ENCODE measurements at regions not wholly inside any gene's neighbourhood (a gene's known extent, or its start where the extent isn't known, plus 50 kb on each side); places are given as distances from the start of the nearest gene placed in this dataset.

DNA sequence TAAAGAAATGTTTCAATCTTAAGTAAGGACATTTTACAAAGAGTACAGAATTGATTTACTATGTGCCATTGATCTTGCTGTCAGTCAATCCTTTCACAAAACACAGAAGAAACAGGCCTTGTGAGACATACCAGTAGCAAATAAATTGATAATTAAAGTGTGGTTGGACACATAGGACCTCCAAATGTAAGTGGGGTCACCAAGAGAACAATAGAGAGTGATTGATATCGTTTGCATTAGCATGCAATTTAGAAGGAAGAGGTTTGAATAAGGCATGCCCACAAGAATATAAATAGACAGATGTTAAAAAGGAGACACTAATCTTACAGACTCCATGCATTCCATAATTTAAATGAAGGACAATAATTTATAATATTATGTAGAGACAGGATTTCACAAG is 1628.3 kb downstream of the PCDH9 start:
- no peak overlapping the region for H3K4me3 Mint-ChIP-seq
- H3K27me3 Mint-ChIP-seq (ENCODE audit: insufficient read depth): no peaks in the 10 kb centered on the region
- peaks cover 4% of the 10 kb centered on the region; the same call in 1 of the 2 replicates for H3K9me3 Mint-ChIP-seq
- H3K27ac Mint-ChIP-seq: no peak overlapping the region
- H3K4me1 Mint-ChIP-seq (ENCODE audit: low read depth): peaks cover 31% of the 10 kb centered on the region
- TF ChIP-seq, protein P1, sequence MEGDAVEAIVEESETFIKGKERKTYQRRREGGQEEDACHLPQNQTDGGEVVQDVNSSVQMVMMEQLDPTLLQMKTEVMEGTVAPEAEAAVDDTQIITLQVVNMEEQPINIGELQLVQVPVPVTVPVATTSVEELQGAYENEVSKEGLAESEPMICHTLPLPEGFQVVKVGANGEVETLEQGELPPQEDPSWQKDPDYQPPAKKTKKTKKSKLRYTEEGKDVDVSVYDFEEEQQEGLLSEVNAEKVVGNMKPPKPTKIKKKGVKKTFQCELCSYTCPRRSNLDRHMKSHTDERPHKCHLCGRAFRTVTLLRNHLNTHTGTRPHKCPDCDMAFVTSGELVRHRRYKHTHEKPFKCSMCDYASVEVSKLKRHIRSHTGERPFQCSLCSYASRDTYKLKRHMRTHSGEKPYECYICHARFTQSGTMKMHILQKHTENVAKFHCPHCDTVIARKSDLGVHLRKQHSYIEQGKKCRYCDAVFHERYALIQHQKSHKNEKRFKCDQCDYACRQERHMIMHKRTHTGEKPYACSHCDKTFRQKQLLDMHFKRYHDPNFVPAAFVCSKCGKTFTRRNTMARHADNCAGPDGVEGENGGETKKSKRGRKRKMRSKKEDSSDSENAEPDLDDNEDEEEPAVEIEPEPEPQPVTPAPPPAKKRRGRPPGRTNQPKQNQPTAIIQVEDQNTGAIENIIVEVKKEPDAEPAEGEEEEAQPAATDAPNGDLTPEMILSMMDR (IDR thresholded peaks at IDR 0.05): no peak
- DNase-seq: no peak
- peaks cover 4% of the 10 kb centered on the region for H3K36me3 Mint-ChIP-seq (ENCODE audit: low read depth)

DNA sequence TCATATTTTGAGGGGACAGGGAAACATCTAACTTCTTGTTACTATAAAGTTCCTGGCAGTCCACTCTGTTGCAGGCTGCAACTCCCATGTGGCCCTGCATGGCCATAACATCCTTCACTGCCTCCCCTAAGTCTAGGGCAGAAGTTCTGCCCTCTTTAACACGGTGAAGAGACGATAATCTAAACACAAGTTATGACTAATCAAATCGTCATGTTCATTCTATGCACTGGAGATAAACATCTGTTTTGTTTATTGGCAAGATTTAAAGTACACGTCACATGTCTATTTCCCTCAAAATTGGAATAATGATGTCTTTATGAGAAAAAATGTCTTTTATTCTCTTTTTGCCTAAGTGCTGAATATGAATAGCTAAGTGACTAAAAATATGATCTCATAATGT is 1629.4 kb downstream of the PCDH9 start:
- Mint-ChIP-seq H3K4me1 (ENCODE audit: low read depth) (peaks cover 36% of the 10 kb centered on the region), H3K27me3 (ENCODE audit: insufficient read depth) (no peaks in the 10 kb centered on the region), H3K36me3 (ENCODE audit: low read depth) (peaks cover 4% of the 10 kb centered on the region), H3K9me3 (peaks cover 4% of the 10 kb centered on the region; the same call in 1 of the 2 replicates), H3K27ac (no peak overlapping the region), H3K4me3 (no peak overlapping the region)
- TF ChIP-seq, protein P1 (IDR thresholded peaks at IDR 0.05): no peak
- peak; percentile 74 for DNase-seq

DNA sequence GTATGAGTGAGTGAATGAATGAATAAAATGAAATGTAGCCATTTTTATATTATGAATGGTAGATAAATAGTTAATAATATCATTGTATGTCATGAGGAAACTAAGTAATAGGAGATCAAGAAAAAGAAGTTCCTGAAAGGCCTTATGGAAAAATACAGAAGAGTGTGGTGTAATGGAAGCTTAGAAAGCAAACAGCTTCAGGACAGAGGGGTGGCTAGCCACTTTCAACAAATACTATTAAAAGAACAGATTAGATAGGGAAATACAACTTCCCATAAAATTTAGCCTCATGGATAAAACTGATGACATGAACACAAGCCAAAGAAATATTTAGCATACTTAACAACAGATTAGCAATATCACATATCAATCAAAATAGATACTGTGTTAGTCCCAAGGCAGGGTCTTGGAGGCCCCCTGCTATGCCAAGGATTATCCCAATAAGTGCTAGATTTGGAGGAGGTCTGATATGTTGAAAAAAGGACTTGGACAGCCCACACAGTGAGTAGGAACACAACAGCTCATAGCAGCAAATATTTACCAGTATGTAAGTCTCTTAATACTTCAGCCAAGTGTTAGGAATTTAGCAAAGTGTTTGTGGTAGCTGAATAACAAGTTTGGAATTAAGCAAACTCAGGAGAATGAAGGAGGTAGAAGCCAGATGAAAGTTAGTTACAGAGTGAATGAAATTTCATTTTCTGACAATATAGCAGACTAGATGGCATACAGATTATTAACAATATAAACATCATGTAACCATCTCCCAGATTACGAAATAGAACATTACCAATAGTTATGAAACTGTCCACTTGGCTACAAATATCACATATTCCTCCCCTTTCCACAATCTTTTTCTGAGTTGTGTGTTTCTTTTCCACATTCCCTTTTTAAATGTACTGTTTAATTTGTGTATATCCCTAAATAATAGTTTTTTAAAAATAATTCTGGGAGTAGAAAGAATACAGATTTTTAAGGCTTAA is 1632.0 kb downstream of the PCDH9 start:
- Mint-ChIP-seq H3K4me3 (peak overlapping the region; percentile 4; the same call in 1 of the 2 replicates), H3K4me1 (ENCODE audit: low read depth) (peaks cover 60% of the 10 kb centered on the region), H3K9me3 (peaks cover 4% of the 10 kb centered on the region; the same call in 1 of the 2 replicates), H3K36me3 (ENCODE audit: low read depth) (peaks cover 4% of the 10 kb centered on the region), H3K27me3 (ENCODE audit: insufficient read depth) (no peaks in the 10 kb centered on the region), H3K27ac (peak overlapping the region; percentile 46; the same call in 1 of the 2 replicates)
- DNase-seq: peak; percentile 71
- TF ChIP-seq, protein P1 (IDR thresholded peaks at IDR 0.05): no peak

DNA sequence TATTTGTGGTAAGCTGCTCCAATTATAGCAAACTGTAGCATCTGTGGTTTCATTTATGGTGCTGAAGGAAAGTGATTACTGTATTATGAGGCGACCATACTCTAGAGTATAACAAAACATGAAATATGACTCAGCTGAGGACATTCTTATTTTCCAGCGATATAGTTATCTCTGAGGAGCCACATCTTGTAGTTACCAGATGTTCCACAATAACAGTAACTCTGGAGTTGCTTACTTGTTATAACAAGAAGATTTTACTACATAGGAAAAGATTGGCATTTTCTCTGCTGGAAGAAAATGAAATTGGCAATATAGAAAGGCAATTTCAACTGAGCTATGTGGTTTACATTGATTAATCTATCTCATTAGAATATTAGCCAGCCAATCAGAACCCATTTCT is 1634.2 kb downstream of the PCDH9 start:
- TF ChIP-seq, protein P1 (IDR thresholded peaks at IDR 0.05): no peak
- peaks cover 4% of the 10 kb centered on the region for H3K36me3 Mint-ChIP-seq (ENCODE audit: low read depth)
- H3K27ac Mint-ChIP-seq: no peak overlapping the region
- peaks cover 69% of the 10 kb centered on the region for H3K4me1 Mint-ChIP-seq (ENCODE audit: low read depth)
- H3K9me3 Mint-ChIP-seq: peaks cover 4% of the 10 kb centered on the region; the same call in 1 of the 2 replicates
- H3K27me3 Mint-ChIP-seq (ENCODE audit: insufficient read depth): no peaks in the 10 kb centered on the region
- peak; percentile 26 for DNase-seq
- H3K4me3 Mint-ChIP-seq: no peak overlapping the region

DNA sequence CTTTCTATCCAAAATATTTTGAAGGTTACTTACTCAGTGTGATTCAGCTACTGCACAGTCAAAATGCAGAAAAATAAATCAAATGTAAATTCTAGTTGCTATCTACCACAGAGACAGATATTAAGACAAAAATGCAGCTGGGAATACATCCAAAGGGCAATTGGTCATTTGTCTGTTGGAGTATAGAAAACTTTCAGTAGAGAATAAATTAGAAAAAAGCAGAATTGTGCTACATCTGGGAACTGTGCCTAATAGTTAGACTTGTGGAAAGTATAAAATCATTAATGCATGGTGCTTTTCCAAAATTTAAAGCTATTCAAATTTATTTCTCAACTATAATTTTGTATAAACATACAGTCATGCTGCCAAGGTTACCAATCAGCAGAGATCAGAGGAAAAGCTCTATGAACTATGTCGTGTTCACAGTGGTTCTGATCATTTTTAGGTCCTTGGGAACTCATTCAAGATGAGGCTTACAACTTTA is 1635.8 kb downstream of the PCDH9 start:
- H3K27me3 Mint-ChIP-seq (ENCODE audit: insufficient read depth): no peaks in the 10 kb centered on the region; the same call in 1 of the 2 replicates
- peaks cover 10% of the 10 kb centered on the region for H3K36me3 Mint-ChIP-seq (ENCODE audit: low read depth)
- TF ChIP-seq, protein P1 (IDR thresholded peaks at IDR 0.05): no peak
- H3K9me3 Mint-ChIP-seq: peaks cover 17% of the 10 kb centered on the region
- no peak overlapping the region for H3K4me3 Mint-ChIP-seq
- H3K4me1 Mint-ChIP-seq (ENCODE audit: low read depth): peaks cover 62% of the 10 kb centered on the region
- DNase-seq: peak; percentile 77
- peak overlapping the region; percentile 62 for H3K27ac Mint-ChIP-seq
